A673 (cell line): ENCODE measurements at regions not wholly inside any gene's neighbourhood (a gene's known extent, or its start where the extent isn't known, plus 50 kb on each side); places are given as distances from the start of the nearest gene placed in this dataset.

Experiments
- CTCF ChIP-seq: fragments of 300-800, 200-600 bp; sonication (generic); conservative IDR thresholded peaks from 2 replicates; pipeline ENCODE4 v1.5.1; 2017; ENCODE audit warnings: low read depth, mild to moderate bottlenecking, antibody characterized with exemption, low read length, moderate library complexity, mixed read lengths
- EZH2 ChIP-seq: fragments of 200-600 bp; sonication (generic); IDR thresholded peaks from 2 replicates; pipeline ENCODE4 v1.6.1; 2017; ENCODE audit warnings: borderline replicate concordance, low read depth, mild to moderate bottlenecking, mixed read lengths, antibody characterized with exemption, low read length; ENCODE audit not compliant: poor library complexity, severe bottlenecking

GRCh38 chr15:49769225-49769624 is 148.4 kb downstream of the DTWD1 start:
- no peak for TF ChIP-seq CTCF
- TF ChIP-seq EZH2 = no peak
